Right ventricle myocardium inferior (tissue), 1 donor: ENCODE measurements at regions not wholly inside any gene's neighbourhood (a gene's known extent, or its start where the extent isn't known, plus 50 kb on each side); places are given as distances from the start of the nearest gene placed in this dataset.

ENCODE experiments used
- ATAC-seq: fragments of 200-7000 bp; cut with Tn5 transposase; one replicate; pipeline ENCODE4 v1.9.1; 2020; ENCODE audit warnings: mild to moderate bottlenecking, moderate library complexity
- DNase-seq: peaks from one replicate; pipeline ENCODE4 v3.0.0; 2021; ENCODE audit errors: missing footprints
- intact Hi-C: fragments of 100-400 bp; cut with DNase I; formaldehyde crosslinking; loops from one replicate; pipeline ENCODE4 v1.11.0; 2022
- donor health status: DM: no; HTN: yes; CAD: no; lungs with severe emphysema.

GRCh38 chr6:240151-240550 is 52.1 kb upstream of the DUSP22 start:
- ATAC-seq (no peak), DNase-seq (no peak)
- intact Hi-C loops = no loop called here

- intact Hi-C loops = no loop called here
- ATAC-seq (no peak), DNase-seq (no peak)
These were observed 50.9 kb upstream of the DUSP22 start for GRCh38 chr6:241336-241865.
